ENCODE measurements at regions not wholly inside any gene's neighbourhood (a gene's known extent, or its start where the extent isn't known, plus 50 kb on each side); places are given as distances from the start of the nearest gene placed in this dataset.

GRCh38 chr11:112540261-112540660 lies 279.6 kb upstream of the PLET1 start:
- TF ChIP-seq SP1 (IDR thresholded peaks at IDR 0.05), result no peak
- TF ChIP-seq PKNOX1 (IDR thresholded peaks at IDR 0.05), result no peak
- TF ChIP-seq FOXM1 (IDR thresholded peaks at IDR 0.05; ENCODE audit: borderline replicate concordance), result no peak
- TF ChIP-seq ELF4 (IDR thresholded peaks at IDR 0.05), result no peak
- no peak for TF ChIP-seq BHLHE40 (IDR thresholded peaks at IDR 0.05; ENCODE audit: borderline replicate concordance)
- no peak for TF ChIP-seq FOXK2 (IDR thresholded peaks at IDR 0.05)
- no peak for TF ChIP-seq TARDBP (IDR thresholded peaks at IDR 0.05)
- TF ChIP-seq ZNF384 (IDR thresholded peaks at IDR 0.05), result no peak
- no peak for TF ChIP-seq L3MBTL2 (conservative IDR thresholded peaks at IDR 0.05)
- no peak for TF ChIP-seq NFRKB (IDR thresholded peaks at IDR 0.05)
